Superior temporal gyrus (tissue), 1 donor: ENCODE measurements at regions not wholly inside any gene's neighbourhood (a gene's known extent, or its start where the extent isn't known, plus 50 kb on each side); places are given as distances from the start of the nearest gene placed in this dataset.
"Not testable (repeated sequence)": the region's sequence is repeated elsewhere in the genome, so short reads cannot be mapped to it uniquely, and the experiment has no call there.

ENCODE experiments used
- DNase-seq: peaks from one replicate; pipeline ENCODE4 v3.0.0-alpha.2; 2016; ENCODE audit errors: extremely low spot score

- no peak for DNase-seq
Measured at GRCh38 chr7:1300206-1300605, 67.5 kb downstream of the UNCX start.

GRCh38 chr7:1300636-1301035 lies 68.0 kb downstream of the UNCX start:
- DNase-seq = no peak

GRCh38 chr7:1301054-1301881 lies 68.6 kb downstream of the UNCX start:
- DNase-seq = no peak

DNA sequence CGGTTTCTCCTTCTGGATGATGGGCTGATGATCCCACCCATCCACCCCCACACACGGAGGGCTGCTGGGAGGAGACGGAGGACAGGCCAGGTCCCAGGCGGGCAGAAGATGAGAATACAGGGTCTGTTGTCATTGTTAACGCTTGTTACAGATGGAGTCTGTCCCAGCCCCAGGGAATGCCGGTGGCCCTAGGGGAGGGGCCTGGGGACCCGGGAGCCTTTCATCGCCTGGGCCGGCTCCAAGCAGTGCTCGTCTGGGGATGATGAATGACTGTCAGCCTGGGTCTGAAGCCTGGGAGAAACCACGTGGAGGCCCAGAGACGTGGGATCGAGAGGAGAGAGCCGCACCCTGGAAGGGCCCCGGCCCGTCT lies 69.2 kb downstream of the UNCX start:
- no peak for DNase-seq

DNA sequence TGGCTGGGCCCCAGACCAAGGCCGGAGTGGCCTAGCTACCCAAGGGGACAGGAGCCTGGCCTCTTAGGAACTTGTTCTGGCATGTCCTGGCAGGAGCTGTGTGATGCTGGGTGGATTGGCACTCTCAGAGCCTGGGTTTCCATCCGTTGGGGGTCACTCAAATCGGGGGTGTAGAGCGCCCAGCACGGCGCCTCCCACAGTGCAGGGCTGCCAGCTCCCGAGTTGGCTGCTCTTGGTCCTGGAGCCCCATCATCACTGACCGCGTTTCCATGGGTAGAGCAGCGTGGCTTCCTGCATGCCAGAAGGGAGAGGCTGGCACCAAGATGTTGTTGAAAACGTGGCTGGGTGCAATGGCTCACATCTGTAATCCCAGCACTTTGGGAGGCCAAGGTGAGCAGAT lies 70.3 kb downstream of the UNCX start:
- DNase-seq = no peak

- DNase-seq = not testable (repeated sequence)
Measured at GRCh38 chr7:1304011-1304410, 71.3 kb downstream of the UNCX start.

DNA sequence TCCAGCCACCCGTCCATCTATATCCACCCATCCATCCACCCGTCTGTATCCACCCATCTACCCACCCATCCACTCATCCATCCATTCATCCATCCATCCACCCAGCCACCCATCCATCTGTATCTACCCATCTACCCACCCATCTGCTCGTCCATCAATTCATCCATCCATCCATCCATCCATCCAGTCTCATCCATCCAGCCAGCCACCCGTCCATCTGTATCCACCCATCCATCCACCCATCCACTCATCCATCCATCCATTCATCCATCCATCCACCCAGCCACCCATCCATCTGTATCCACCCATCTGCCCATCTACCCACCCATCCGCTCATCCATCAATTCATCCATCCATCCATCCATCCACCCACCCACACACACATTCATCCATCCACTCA lies 73.2 kb downstream of the UNCX start:
- no peak for DNase-seq

GRCh38 chr7:1307828-1308227 lies 75.2 kb downstream of the UNCX start:
- DNase-seq = no peak

GRCh38 chr7:1309290-1309689 lies 76.6 kb downstream of the UNCX start:
- no peak for DNase-seq

DNA sequence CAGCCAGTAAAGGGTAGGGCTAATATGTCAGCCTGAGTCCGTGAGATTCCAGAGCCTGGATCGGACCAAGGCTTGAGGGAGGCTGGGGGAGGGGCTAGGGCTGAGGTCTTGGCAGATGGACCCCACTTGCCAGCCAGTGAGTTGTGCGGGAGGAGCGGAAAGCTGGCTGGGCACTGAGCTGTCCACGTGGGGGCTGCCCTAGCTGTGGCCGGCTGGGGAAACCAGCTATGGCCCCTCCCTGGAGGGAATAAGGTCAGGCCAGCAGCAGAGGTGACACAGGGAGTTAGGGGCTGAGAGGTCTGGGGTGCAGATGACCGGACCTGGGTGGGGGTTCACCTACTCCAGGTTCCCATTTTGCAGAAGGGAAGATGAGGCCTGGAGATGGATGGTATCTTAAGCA lies 77.3 kb downstream of the UNCX start:
- DNase-seq = no peak

- no peak for DNase-seq
Measured at GRCh38 chr7:1310936-1311335, 78.3 kb downstream of the UNCX start.

GRCh38 chr7:1311406-1312135 lies 78.9 kb downstream of the UNCX start:
- no peak for DNase-seq

DNA sequence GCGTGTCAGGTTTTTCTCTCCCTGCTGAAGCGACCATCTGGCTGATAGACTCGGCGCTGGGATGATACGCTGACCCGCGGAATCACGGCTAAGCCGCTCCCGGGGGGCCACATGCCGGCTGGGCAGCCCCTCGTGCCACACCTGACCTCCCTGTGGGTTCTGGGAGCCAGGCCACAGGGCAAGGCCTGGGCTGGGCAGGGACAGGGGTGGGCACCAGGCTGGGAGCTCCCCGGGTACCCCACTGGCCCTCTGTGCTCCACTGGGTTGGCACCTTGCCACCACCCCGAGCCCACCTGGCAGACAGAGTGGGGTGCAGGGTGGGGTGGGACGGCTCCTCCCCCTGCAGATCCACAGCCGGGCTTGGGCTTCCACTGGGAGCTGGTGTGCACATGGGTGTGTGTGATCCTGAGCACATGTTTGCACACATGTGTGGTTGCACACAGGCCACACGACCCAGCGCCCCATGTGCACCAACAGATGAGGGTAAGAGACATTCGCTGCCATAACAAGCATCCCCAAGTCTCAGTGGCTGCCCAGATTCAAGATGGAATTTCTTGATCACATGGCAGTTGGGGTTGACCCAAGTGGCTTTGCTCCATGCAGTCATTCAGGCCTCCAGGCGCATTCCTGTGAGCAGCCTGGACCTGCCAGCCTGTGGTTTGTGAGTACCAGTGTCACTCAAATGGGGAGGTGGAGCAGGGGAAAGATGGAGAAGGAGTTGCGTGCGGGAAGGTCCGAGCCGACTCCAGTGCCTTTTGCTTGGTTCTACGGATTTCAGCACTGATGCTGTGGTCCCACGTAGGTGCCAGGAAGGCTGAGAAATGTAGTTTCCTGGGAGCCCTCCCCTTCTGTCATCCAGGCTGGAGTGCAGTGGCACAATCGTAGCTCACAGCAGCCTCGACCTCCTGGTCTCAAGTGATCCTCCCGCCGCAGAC lies 79.7 kb downstream of the UNCX start:
- no peak for DNase-seq

DNA sequence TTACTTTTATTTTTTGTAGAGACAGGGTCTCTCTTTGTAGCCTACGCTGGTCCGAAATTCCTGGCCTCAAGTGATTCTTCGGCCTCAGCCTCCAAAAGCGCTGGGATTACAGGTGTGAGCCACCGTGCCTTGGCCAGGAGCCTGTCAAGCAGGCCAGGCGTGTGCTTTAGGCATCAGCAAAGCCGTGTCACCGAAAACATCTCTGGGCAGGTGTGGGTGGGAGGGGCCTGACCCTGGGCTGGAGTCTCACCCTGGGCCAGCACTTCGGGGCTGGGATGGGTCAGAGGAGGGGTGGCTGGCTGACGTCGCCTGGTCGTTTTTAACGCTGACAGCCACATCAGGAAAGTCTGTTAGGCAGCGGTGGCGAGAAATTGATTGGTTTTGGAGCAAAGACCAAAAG lies 80.9 kb downstream of the UNCX start:
- DNase-seq = no peak

GRCh38 chr7:1314021-1314907 lies 81.6 kb downstream of the UNCX start:
- DNase-seq = no peak

DNA sequence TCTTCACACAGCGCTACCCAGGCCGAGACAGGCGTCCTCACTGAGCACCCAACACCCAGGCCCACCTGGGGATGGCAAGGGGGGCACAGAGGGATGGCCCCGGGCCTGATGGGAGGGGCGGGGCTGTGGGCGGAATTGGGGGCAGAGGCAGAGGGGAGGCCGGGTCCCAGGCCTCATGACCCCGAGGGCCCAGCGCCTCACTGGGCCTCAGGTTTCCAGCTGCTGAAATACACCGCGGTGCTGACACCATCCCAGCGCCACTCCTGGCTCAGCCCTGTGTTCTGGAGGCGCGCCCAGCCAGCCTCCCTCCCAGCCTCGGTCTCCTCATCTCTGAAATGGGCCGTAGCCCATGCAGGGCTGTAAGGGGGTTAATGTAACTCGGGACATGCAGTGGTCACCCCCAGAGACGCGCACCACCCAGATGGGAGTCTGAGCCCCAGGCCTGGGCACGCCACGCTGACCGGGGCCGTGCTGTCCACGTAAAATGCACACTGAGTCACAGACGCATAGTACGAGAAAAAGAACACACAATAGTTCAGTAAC lies 82.3 kb downstream of the UNCX start:
- no peak for DNase-seq

DNA sequence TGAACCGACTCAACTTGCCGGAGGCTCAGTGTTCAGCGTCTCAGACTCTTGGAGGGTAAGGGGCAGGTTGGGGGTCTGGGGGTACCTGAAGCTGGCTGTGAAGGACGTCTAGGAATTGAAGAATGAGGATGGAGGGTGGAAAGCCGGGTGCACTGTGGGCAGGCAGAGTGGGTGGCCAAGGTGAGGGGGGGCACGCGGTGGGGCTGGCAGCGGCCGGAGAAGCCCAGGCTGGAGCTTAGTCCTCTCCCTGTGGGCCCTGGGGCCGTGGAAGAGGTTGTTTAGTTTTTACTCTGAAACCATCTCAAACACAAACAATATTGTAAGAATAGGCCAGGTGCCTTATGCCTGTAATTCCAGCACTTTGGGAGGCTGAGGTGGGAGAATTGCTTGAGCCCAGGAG lies 83.4 kb downstream of the UNCX start:
- no peak for DNase-seq

GRCh38 chr7:1317646-1318045 lies 85.0 kb downstream of the UNCX start:
- DNase-seq = no peak

GRCh38 chr7:1318051-1318450 lies 85.4 kb downstream of the UNCX start:
- DNase-seq = no peak

DNA sequence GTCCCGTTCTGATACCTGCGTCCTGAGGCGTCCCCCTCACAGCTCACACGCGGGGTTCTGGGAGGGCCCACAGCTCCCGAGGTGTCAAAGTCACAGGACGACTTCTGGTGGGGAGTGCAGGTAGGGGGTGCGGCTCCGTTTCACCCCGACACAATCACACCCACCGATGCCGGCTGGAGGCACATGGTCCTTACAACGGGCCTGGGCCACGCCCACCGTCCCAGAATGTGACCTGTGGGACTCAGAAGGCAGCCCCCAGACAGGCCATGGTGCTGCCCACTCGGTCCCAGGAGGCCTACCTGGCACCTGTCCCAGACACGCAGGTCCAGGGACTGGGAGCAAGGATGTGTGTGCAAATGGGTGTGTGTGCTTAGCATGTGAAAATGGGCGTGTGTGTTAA lies 86.0 kb downstream of the UNCX start:
- DNase-seq = no peak
